PFSK-1 (cell line): ENCODE measurements at regions not wholly inside any gene's neighbourhood (a gene's known extent, or its start where the extent isn't known, plus 50 kb on each side); places are given as distances from the start of the nearest gene placed in this dataset.

Experiments used
- FOXP2 ChIP-seq: optimal IDR thresholded peaks from 2 replicates; pipeline ENCODE3; 2011; ENCODE audit warnings: borderline replicate concordance, control low read depth, inconsistent platforms; ENCODE audit not compliant: insufficient read depth; ENCODE audit errors: extremely low read length, extremely low read depth
- POLR2AphosphoS5 ChIP-seq: IDR thresholded peaks from 2 replicates; pipeline ENCODE4 v1.6.1; 2012; ENCODE audit warnings: low read depth, mild to moderate bottlenecking, control low read depth, low read length, moderate library complexity
- SIN3A ChIP-seq: IDR thresholded peaks from 2 replicates; pipeline ENCODE4 v1.6.1; 2012; ENCODE audit warnings: mild to moderate bottlenecking, low read length, moderate library complexity, borderline replicate concordance; ENCODE audit not compliant: insufficient read depth
- TAF1 ChIP-seq: IDR thresholded peaks from 2 replicates; pipeline ENCODE4 v1.6.1; 2012; ENCODE audit warnings: low read length, control low read depth, borderline replicate concordance; ENCODE audit not compliant: insufficient read depth
- TF ChIP-seq, protein P1 (sequence below), 2 experiments: IDR thresholded peaks; 2 replicates each; pipeline versions ENCODE4 v1.6.1 to v1.8.0; 2011 to 2012; ENCODE audit warnings: low read depth in 2 of 2, low read length in 2 of 2, control low read depth in 1 of 2, inconsistent platforms in 1 of 2, mild to moderate bottlenecking in 1 of 2, moderate library complexity in 1 of 2; ENCODE audit not compliant: insufficient read depth in 1 of 2

DNA sequence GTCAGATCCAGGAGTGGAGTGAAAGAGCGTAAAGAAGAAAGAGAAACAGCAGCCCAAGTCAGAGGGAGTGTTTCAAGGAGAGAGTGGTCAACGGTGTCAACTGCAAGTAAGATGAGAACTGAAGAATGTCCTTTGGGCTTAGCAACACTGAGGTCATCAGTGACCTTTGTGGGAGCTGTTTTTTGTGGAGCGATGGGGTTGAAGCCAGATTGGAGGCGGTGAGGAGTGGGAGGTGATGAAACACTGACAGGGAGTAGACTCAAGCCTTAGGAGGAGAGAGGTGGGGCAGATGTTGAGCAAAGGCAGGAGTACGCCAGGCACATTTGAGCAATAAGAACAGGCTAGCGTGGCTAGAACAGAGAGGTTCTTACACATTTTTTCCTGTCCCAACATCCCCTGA, 103.7 kb upstream of the GNAO1 start:
- no peak for TF ChIP-seq TAF1
- TF ChIP-seq, protein P1, sequence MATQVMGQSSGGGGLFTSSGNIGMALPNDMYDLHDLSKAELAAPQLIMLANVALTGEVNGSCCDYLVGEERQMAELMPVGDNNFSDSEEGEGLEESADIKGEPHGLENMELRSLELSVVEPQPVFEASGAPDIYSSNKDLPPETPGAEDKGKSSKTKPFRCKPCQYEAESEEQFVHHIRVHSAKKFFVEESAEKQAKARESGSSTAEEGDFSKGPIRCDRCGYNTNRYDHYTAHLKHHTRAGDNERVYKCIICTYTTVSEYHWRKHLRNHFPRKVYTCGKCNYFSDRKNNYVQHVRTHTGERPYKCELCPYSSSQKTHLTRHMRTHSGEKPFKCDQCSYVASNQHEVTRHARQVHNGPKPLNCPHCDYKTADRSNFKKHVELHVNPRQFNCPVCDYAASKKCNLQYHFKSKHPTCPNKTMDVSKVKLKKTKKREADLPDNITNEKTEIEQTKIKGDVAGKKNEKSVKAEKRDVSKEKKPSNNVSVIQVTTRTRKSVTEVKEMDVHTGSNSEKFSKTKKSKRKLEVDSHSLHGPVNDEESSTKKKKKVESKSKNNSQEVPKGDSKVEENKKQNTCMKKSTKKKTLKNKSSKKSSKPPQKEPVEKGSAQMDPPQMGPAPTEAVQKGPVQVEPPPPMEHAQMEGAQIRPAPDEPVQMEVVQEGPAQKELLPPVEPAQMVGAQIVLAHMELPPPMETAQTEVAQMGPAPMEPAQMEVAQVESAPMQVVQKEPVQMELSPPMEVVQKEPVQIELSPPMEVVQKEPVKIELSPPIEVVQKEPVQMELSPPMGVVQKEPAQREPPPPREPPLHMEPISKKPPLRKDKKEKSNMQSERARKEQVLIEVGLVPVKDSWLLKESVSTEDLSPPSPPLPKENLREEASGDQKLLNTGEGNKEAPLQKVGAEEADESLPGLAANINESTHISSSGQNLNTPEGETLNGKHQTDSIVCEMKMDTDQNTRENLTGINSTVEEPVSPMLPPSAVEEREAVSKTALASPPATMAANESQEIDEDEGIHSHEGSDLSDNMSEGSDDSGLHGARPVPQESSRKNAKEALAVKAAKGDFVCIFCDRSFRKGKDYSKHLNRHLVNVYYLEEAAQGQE (IDR thresholded peaks at IDR 0.05; ENCODE audit: insufficient read depth in 1 of 2, low read depth in 2 of 2, low read length in 2 of 2) = no peak
- no peak for TF ChIP-seq POLR2AphosphoS5
- no peak for TF ChIP-seq FOXP2
- TF ChIP-seq SIN3A = no peak

DNA sequence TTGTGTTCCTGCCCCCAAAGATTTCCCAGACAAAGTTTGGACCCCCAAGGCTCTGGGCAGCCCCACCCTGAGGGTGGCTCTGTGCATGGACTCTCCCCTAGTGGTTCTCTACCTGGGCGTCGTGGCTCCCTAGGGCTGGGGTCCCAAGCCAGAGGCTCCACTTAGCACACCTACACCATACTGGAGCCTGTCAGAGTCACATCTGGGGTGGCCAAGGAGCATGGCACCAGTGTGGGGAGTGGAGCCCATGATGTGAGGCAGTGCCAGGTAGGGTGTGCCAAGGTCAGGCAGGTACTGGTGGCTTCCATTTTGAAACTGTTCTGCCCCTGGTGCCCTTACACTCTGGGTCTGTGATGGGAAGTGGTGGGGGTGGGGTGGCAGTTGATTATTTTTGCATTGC, 109.9 kb upstream of the GNAO1 start:
- TF ChIP-seq TAF1 = no peak
- no peak for TF ChIP-seq FOXP2
- TF ChIP-seq POLR2AphosphoS5 = no peak
- TF ChIP-seq, protein P1 (IDR thresholded peaks at IDR 0.05; ENCODE audit: insufficient read depth in 1 of 2, low read depth in 2 of 2, low read length in 2 of 2) = no peak
- no peak for TF ChIP-seq SIN3A

DNA sequence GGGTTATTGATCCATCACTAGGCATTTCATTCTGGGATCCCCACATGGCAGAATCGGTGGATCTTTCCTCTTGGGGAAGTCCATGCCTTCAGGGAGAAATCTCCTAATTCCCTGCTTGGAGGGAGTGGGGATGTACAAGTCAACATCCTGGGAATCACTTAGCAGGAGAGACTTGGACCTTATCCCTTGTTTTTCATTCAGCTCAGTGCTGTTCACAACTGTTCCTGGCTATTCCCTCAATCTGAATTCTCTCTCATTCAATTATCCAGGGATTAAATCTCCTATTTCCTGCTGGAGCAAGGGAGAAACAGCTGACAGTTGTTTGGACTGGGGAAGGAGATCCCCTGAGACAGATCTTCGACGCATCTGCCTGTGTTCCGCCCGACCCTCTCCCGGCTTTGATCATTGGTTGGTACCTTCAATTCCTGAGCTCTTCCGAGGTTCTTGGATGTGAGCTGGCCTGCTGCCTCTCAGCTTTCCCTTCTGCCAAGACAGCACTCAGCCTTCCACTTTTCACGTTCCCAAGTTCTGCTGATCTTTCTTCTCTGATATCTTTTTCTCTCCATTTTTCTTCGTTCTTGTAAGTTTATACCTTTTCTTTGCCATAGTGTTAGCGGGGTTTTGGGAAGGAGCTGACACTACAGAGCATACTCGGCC, 115.4 kb upstream of the GNAO1 start:
- TF ChIP-seq TAF1 (no peak), FOXP2 (no peak), SIN3A (no peak), POLR2AphosphoS5 (no peak)
- TF ChIP-seq, protein P1 (IDR thresholded peaks at IDR 0.05; ENCODE audit: insufficient read depth in 1 of 2, low read depth in 2 of 2, low read length in 2 of 2) = no peak

DNA sequence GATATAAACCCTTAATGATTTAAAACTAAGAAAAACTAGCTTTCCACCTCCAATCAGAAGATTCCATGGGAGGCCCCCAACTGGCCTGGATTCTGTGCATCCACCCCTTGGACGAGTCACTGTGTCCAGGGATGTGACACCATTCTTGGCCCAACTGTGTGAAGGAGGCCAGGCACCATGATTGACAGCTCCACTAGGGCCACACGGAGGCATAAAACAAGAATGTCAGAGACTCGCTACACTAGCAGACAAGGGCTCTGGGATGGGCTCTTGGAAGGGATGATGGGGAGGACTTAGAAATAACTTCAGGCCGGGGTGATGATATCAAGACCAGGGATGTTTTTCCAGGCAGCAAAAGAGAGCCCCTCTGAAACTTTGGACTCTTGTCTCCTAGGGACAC, 117.8 kb upstream of the GNAO1 start:
- no peak for TF ChIP-seq FOXP2
- TF ChIP-seq, protein P1 (IDR thresholded peaks at IDR 0.05; ENCODE audit: insufficient read depth in 1 of 2, low read depth in 2 of 2, low read length in 2 of 2) = no peak
- TF ChIP-seq SIN3A = no peak
- TF ChIP-seq TAF1 = no peak
- no peak for TF ChIP-seq POLR2AphosphoS5

DNA sequence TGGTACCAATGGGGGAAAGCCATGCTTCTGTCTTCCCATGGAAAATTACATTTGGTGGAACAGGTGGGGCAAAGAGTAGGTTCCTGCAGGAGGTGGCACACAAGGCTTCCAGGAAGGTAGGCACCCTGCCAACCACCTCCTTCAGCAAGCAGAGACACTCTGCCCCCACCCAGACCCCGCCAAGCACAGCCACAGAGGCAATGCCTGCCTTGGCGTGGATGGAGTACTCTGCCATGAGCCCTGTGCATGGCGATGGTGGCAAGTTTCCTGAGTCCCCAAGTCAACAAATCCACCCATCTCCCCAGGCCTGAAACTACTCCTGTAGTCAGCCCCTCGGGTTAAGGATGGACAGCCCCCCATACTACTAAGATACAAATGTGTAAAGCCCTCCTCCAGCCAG, 119.2 kb upstream of the GNAO1 start:
- TF ChIP-seq TAF1 (no peak), SIN3A (no peak), FOXP2 (no peak), POLR2AphosphoS5 (no peak)
- TF ChIP-seq, protein P1 (IDR thresholded peaks at IDR 0.05; ENCODE audit: insufficient read depth in 1 of 2, low read depth in 2 of 2, low read length in 2 of 2) = no peak
